Esophagus muscularis mucosa (tissue), 4 donors: ENCODE measurements at regions not wholly inside any gene's neighbourhood (a gene's known extent, or its start where the extent isn't known, plus 50 kb on each side); places are given as distances from the start of the nearest gene placed in this dataset.

Experiments used
- CTCF ChIP-seq, 3 experiments: fragments of 200-600 bp in 2 of 3; fragments of 450-650 bp in 1 of 3; sonication (generic) in 2 of 3; IDR thresholded peaks; one replicate each; pipeline ENCODE4 v1.5.1; 2017 to 2019; ENCODE audit warnings: antibody characterized with exemption in 3 of 3, mild to moderate bottlenecking in 2 of 3, moderate library complexity in 1 of 3
- EP300 ChIP-seq: sonication (generic); formaldehyde crosslinking; IDR thresholded peaks from one replicate; pipeline ENCODE4 v1.6.1; 2017; ENCODE audit warnings: antibody characterized with exemption
- POLR2A ChIP-seq: fragments of 450-650 bp; IDR thresholded peaks from one replicate; pipeline ENCODE4 v1.6.1; 2017; ENCODE audit warnings: antibody characterized with exemption, moderate library complexity, mild to moderate bottlenecking, low read depth
- POLR2AphosphoS5 ChIP-seq, 2 donors: sonication (generic); formaldehyde crosslinking; IDR thresholded peaks; one replicate each; pipeline ENCODE4 v1.6.1; 2017; ENCODE audit warnings: antibody characterized with exemption in 2 of 2

- TF ChIP-seq CTCF (IDR thresholded peaks at IDR 0.05) (no peak), POLR2A (no peak), POLR2AphosphoS5 (IDR thresholded peaks at IDR 0.05) (no peak), EP300 (no peak)
These were observed 263.4 kb downstream of the FOXD2 start for GRCh38 chr1:47701283-47701682.
